GM23338 (cell line): ENCODE measurements at regions not wholly inside any gene's neighbourhood (a gene's known extent, or its start where the extent isn't known, plus 50 kb on each side); places are given as distances from the start of the nearest gene placed in this dataset.

ENCODE experiments used
- CREB1 ChIP-seq: fragments of 250-450 bp; sonication (Bioruptor Pico); IDR thresholded peaks from 2 replicates; pipeline ENCODE4 v1.5.0; 2020; ENCODE audit warnings: low read depth, mild to moderate bottlenecking, moderate library complexity
- CTCF ChIP-seq, 2 experiments: fragments of 200-600 bp in 1 of 2; sonication (generic) in 1 of 2; conservative IDR thresholded peaks; 2 replicates each; pipeline versions ENCODE4 v1.5.1 to v1.6.1; 2016 to 2017; ENCODE audit warnings: antibody characterized with exemption in 2 of 2, low read depth in 2 of 2, mild to moderate bottlenecking in 2 of 2, moderate library complexity in 1 of 2
- ETS1 ChIP-seq: IDR thresholded peaks from 2 replicates; pipeline ENCODE4 v1.6.1; 2016; ENCODE audit warnings: antibody characterized with exemption
- EZH2 ChIP-seq: fragments of 200-600 bp; sonication (generic); IDR thresholded peaks from one replicate; pipeline ENCODE4 v1.8.0; 2017; ENCODE audit warnings: antibody characterized with exemption, mild to moderate bottlenecking, low read depth; ENCODE audit not compliant: unreplicated experiment
- EZH2phosphoT487 ChIP-seq: fragments of 200-600 bp; sonication (generic); IDR thresholded peaks from one replicate; pipeline ENCODE4 v1.8.1; 2018; ENCODE audit warnings: antibody characterized with exemption; ENCODE audit not compliant: unreplicated experiment
- JUNB ChIP-seq: IDR thresholded peaks from one replicate; pipeline ENCODE4 v1.6.1; 2016; ENCODE audit warnings: antibody characterized with exemption; ENCODE audit not compliant: unreplicated experiment
- POLR2AphosphoS5 ChIP-seq: IDR thresholded peaks from 2 replicates; pipeline ENCODE4 v1.6.1; 2016; ENCODE audit warnings: antibody characterized with exemption, low read depth
- REST ChIP-seq: IDR thresholded peaks from one replicate; pipeline ENCODE4 v1.6.1; 2018; ENCODE audit warnings: antibody characterized with exemption; ENCODE audit not compliant: unreplicated experiment
- STAT1 ChIP-seq: IDR thresholded peaks from one replicate; pipeline ENCODE4 v1.6.1; 2016; ENCODE audit warnings: antibody characterized with exemption; ENCODE audit not compliant: unreplicated experiment
- ZNF462 ChIP-seq: fragments of 250-450 bp; sonication (Bioruptor Pico); IDR thresholded peaks from 2 replicates; pipeline ENCODE4 v1.5.0; 2020; ENCODE audit warnings: mild to moderate bottlenecking, moderate library complexity

- TF ChIP-seq CTCF (conservative IDR thresholded peaks at IDR 0.05; ENCODE audit: low read depth in 2 of 2): no peak
- TF ChIP-seq POLR2AphosphoS5: no peak
- TF ChIP-seq JUNB: no peak
- no peak for TF ChIP-seq EZH2
- TF ChIP-seq REST: no peak
- TF ChIP-seq CREB1: no peak
- no peak for TF ChIP-seq EZH2phosphoT487
- no peak for TF ChIP-seq STAT1
- TF ChIP-seq ZNF462: no peak
- no peak for TF ChIP-seq ETS1
Observed at GRCh38 chr5:36528588-36528987, 77.8 kb upstream of the SLC1A3 start.
